HG03108 (cell line): ENCODE measurements at regions not wholly inside any gene's neighbourhood (a gene's known extent, or its start where the extent isn't known, plus 50 kb on each side); places are given as distances from the start of the nearest gene placed in this dataset.

Experiments
- ATAC-seq: cut with Tn5 transposase; IDR thresholded peaks from one replicate; pipeline ENCODE4 v1.9.1; 2021; ENCODE audit warnings: moderate library complexity; ENCODE audit not compliant: unreplicated experiment

DNA sequence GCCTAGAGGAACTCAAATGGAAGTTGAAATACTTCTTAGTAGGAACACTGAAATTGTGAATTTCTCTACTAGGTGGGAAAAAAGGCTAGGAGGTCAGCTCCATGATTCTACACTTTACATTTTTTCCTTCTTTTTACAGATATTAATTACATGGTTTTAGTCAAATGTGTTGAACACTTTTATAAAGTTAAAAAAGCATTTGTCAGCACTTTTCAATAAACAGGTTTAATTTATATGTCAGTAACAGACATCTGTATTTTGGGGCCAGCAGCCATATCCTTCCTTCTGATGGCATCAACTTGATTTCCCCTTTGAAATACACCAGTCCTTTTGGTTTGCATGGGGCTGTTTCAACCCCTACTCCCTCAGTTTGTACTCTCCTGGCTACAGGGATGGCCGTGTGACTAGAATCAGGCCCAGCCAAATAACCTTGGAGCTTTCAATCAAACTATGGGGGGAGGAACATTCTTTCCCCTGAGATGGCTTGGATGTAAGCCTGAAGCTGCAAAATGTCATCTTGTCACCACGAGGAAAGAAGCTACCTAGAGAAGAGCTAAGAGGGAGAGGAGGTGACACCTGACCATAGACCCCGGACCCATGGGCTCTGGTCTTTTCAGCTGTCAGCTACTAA is 171.0 kb upstream of the NEBL start:
- no peak for ATAC-seq

DNA sequence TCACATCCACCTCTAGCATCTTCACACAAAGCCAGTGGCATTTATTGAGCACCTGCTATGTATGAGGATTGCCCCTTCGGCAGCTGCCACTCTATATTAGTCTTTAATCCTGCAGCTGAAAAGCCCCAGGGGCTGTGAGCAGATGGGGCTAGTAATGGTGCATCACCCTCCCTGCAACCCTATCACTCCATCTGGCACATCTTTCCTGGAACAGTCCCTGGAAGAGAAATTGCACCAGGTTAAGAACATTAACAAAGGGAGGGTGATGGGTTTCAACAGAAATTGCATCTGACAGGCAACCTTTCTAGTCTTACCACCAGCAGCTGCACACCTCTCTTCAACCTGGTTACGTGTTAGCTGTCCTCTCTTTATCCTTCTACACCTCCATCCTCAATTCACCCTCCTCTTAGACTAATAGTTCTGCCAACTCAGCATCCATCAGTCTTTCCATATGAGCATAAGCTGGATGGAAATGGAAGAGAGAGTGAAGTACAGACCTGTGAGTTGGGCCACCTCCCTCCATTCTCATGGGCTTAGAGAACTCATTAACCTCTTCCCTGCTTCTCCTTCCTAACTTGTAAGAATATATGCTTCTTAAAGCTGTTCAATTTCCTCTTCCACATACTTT is 168.6 kb upstream of the NEBL start:
- no peak for ATAC-seq

DNA sequence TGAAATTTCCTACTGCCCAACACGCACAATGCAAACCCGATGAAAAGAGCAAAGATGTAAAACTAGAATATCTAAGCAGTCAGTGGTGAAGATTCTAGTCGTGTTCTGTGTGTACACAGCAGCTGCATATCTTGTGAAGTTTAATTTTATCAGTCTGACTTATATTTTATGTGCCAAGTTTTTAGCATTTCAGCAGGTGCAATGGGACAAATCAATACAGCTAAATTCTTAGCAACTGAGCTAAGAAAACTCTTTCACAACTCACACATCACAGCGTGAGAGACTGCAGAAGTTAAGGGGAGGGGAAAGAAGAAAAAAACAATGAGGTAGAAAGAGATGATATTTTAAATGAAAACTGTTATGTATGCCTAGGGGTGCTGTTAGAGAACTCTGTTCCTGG is 164.9 kb upstream of the NEBL start:
- ATAC-seq: no peak

- no peak for ATAC-seq
Measured at GRCh38 chr10:21061184-21061583, 164.1 kb upstream of the NEBL start.

GRCh38 chr10:21060626-21061025 is 163.5 kb upstream of the NEBL start:
- ATAC-seq: no peak

DNA sequence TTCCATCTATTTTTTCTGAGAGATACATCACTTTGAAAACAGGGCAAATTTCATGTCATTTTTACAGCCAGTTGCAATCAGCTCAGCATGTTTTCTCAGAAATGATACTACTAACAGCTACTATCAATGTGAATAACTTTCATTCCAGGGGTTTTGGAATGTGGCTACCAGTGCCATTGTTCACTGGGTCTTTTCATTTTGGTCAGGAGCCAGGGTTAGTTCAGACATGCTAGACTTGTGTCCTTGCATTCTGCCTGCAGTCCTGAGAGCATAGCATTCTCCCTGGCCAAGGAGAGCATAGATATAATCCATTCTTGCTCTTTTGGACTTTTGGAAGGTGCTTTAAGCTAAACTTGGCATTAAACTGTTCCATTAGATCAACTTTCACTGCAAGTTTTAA is 160.9 kb upstream of the NEBL start:
- no peak for ATAC-seq

DNA sequence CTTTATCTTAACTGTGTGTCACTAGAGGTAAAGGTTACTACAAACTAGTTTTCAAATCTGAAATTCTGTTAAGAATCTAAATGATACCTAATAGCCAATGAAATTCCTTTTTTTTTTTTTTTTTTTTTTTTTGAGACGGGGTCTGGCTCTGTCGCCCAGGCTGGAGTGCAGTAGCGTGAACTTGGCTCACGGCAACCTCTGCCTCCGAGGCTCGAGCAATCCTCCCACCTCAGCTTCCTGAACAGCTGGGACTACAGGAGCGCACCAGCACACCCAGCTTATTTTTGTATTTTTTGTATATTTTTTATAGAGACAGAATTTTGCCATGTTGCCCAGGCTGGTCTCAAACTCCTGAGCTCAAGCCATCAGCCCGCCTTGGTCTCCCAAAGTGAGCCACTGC is 160.3 kb upstream of the NEBL start:
- no peak for ATAC-seq

- no peak for ATAC-seq
Measured at GRCh38 chr10:21056461-21056860, 159.3 kb upstream of the NEBL start.

DNA sequence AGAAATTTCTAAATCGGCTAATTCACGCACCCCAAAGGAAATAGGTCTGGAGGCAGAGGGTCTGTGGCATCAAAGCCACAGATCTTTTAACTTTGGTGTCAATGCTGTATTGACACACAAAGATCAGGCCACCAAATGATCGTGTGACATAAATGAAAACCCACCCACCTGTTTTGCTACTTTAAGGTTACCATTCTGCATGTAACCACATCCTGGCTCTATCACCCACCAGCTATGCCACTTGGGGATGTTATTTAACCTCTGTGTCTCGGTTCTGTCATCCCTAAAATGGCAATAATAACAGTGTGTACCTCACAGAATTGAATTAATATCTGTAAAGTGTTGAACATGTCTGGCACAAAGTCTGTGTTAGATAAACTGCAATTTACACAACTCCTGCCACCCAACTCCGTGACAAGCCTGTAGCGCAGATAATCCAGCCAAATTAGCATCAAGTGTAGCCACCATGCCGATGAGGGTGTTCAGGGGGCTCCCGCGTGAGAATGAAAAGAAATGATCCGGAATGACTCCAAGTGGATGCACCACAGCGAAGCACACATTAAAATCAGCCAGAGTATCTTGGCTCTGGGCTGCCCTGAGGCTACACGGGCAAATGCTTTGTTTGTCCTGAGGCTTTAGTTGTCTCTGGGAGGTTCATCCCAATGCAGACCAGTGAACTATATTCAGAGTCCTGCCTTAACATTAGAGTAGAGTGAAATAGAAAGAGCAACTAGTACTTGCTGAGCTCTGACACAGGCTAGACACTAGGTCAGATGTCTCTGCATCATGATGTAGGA is 158.4 kb upstream of the NEBL start:
- ATAC-seq: no peak

DNA sequence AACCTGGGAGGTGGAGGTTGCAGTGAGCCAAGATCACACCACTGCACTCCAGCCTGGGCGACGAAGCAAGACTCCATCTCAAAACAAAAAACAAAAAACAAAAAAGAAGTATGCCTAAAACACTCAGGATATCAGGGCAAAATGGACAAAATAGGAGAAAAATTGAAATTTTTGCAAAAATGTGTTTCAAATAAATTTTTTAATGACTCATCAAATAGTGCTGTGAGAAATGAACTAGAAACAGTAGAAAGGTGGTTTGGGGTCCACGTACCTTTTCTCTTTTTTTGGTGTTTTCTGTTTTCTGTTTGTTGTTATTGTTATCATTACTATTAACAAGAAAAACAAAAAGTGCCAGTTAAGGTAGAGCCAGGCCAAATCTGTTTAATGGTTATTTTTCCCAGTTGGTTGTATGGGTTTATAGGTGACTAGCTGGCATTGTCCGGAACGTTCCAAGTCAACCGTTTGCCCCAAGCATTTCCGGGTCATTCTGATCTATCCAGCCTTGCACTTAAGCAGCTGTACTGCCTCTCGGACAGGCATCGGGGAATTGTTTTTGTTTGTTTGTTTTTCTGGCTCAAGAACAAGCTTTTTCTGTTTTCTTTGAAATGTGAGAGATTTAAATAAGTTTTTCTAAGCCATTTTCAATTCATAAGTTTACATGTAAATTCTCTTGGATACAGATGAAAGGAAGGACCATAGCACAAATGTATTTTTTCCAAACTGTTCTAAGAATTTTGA is 157.0 kb upstream of the NEBL start:
- ATAC-seq: no peak

GRCh38 chr10:21052709-21053104 is 155.6 kb upstream of the NEBL start:
- ATAC-seq: no peak

DNA sequence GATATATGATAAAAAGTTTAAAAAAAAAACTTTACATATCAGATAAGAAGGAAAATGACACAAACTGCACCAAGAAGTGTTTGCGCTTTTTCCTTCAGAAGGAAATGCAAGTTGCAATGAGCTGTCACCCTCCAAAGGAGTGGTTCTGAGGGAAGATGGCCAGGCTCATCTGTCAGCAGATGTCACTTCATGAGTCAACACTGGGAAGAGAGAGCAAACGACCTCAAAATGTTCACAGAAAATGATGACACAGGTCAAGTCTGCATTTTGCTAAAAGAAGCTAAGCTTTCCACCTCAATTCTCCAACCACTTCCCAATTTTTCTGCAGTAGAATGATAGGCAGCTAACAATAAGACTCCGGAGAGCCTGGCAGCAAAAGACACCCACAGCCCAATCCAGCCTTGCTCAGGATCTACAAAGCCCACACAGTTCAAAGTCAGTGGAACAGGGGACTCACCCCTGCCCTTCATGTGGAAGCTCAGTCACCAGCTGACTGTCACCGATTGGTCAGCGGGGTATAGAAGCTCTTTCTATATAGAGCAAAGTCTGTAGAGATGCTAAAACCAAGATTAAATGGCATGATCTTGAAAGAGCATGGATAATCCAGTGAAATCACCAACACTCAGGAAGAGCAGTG is 155.1 kb upstream of the NEBL start:
- no peak for ATAC-seq

GRCh38 chr10:21049482-21049881 is 152.4 kb upstream of the NEBL start:
- ATAC-seq: no peak

GRCh38 chr10:21048068-21048467 is 151.0 kb upstream of the NEBL start:
- no peak for ATAC-seq

- no peak for ATAC-seq
Measured at GRCh38 chr10:21047511-21047910, 150.4 kb upstream of the NEBL start.

DNA sequence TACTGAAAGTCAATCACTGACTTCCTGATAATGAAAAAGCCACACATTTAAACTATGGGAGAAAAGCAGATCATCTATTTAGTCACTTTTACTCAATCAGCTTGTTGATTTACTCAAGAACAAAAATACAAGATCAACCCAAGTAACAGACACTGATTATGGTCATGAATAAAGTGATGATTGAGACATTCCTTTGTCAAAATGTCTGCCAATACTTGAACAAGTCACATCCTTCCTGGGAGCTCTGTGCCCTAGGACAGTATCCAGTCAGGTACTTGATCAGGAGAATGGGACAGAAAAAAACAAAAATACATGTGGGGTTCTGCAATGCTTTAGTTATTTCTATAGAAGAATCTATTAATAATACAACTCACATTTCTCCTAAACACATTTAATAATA is 150.0 kb upstream of the NEBL start:
- ATAC-seq: no peak

DNA sequence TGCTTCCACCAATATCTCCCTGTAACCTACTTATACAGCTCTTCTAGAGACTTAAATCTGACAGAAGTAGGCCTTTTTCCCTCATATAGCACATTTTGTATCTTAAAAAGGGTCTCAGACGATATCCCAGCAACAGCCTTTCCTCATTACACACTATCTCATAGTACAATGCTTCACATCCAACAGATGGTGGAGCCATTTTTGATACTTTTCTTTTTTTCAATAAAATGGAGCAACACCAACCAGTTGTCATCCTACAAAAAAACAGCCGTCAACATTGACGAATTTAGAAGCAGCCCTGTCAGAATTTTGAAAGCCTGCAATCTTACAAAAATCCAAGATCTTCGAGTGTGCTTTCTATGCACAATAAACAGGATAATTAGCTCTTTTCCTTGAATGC is 145.9 kb upstream of the NEBL start:
- no peak for ATAC-seq

- ATAC-seq: no peak
Measured at GRCh38 chr10:21042536-21042935, 145.4 kb upstream of the NEBL start.

GRCh38 chr10:21041763-21042458 is 144.8 kb upstream of the NEBL start:
- no peak for ATAC-seq

DNA sequence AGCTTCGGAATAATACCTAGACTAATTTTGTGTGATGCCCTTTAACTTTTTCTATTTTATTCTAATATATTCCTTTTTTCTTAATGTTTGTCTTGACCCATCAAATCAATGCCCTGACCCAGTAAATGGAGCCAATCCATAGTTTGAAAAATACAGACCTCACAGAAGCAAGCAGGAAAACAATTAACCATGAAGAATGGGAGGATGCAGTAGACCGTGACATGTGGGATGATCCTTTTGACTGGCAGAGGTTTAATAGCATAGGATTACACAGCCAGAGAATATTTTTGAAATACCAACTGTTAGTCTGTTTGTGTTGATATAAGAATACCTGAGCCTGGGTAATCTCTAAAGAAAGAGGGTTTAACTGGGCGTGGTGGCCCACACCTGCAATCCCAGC is 142.6 kb upstream of the NEBL start:
- ATAC-seq: no peak

GRCh38 chr10:21036757-21037156 is 139.6 kb upstream of the NEBL start:
- ATAC-seq: no peak
